H1 (cell line): ENCODE measurements at regions not wholly inside any gene's neighbourhood (a gene's known extent, or its start where the extent isn't known, plus 50 kb on each side); places are given as distances from the start of the nearest gene placed in this dataset.
"Not testable (repeated sequence)": the region's sequence is repeated elsewhere in the genome, so short reads cannot be mapped to it uniquely, and the experiment has no call there.

Experiments used
- CTCF ChIA-PET: fragments of 300-600 bp; sonication (Branson Sonifier 250); formaldehyde crosslinking; loops from one replicate; lab custom pipeline; 2021; ENCODE audit not compliant: partially characterized antibody; lab: Charles Lee
- POLR2A ChIA-PET: fragments of 300-600 bp; sonication (Branson Sonifier 250); formaldehyde crosslinking; loops from one replicate; lab custom pipeline; 2021; ENCODE audit warnings: inconsistent platforms; ENCODE audit not compliant: partially characterized antibody; lab: Charles Lee
- DNase-seq, 2 experiments: peaks; one replicate each; pipeline versions ENCODE4 v3.0.0 to v3.0.0-alpha.2; 2010 to 2022; ENCODE audit warnings: low spot score in 2 of 2, low read depth in 1 of 2, mixed read lengths in 1 of 2
- FAIRE-seq: peaks from 2 replicates; lab custom pipeline; 2011; peaks lifted over from hg19 to GRCh38; lab: Jason Lieb, UNC
- H2AFZ ChIP-seq: 2 replicates; pipeline ENCODE4 v1.8.1; 2012; ENCODE audit warnings: low read length, inconsistent platforms
- H2AK5ac ChIP-seq: 2 replicates; pipeline ENCODE4 v1.6.1; 2013; ENCODE audit warnings: low read depth, low read length
- H2BK120ac ChIP-seq: replicated peaks from 2 replicates; pipeline ENCODE3; 2013; ENCODE audit warnings: low read depth, low read length, inconsistent platforms
- H2BK12ac ChIP-seq: 2 replicates; pipeline ENCODE4 v1.6.1; 2013; ENCODE audit warnings: low read depth, low read length
- H2BK15ac ChIP-seq: 2 replicates; pipeline ENCODE4 v1.6.1; 2013; ENCODE audit warnings: low read length
- H2BK20ac ChIP-seq: 2 replicates; pipeline ENCODE4 v1.6.1; 2013; ENCODE audit warnings: low read length
- H2BK5ac ChIP-seq: 2 replicates; pipeline ENCODE4 v1.6.1; 2013; ENCODE audit warnings: low read depth, low read length
- H3K14ac ChIP-seq: 2 replicates; pipeline ENCODE4 v1.6.1; 2013; ENCODE audit warnings: inconsistent platforms; ENCODE audit not compliant: insufficient read length
- H3K18ac ChIP-seq: 2 replicates; pipeline ENCODE4 v1.6.1; 2013; ENCODE audit warnings: low read length; ENCODE audit errors: extremely low read depth
- H3K23ac ChIP-seq: 2 replicates; pipeline ENCODE4 v1.6.1; 2013; ENCODE audit warnings: inconsistent platforms; ENCODE audit not compliant: insufficient read length
- H3K23me2 ChIP-seq: 2 replicates; pipeline ENCODE4 v1.6.1; 2013; ENCODE audit warnings: low read depth, low read length
- H3K27ac ChIP-seq: 2 replicates; pipeline ENCODE4 v1.6.1; 2011; ENCODE audit warnings: low read depth, low read length, inconsistent platforms
- H3K27me3 ChIP-seq, 4 experiments: replicated peaks in 1 of 4; 1 replicate in 1 of 4; 2 replicates in 3 of 4; pipeline versions ENCODE4 v1.6.1 to v1.8.1; 2011 to 2013; ENCODE audit warnings: low read length in 3 of 4, mild to moderate bottlenecking in 3 of 4, inconsistent platforms in 2 of 4, mixed read lengths in 2 of 4, moderate library complexity in 1 of 4; ENCODE audit not compliant: control insufficient read depth in 3 of 4, insufficient read depth in 3 of 4; ENCODE audit errors: extremely low read depth in 1 of 4
- H3K36me3 ChIP-seq, 4 experiments: 2 replicates each; pipeline versions ENCODE4 v1.6.1 to v1.8.1; 2011 to 2013; ENCODE audit warnings: mild to moderate bottlenecking in 4 of 4, low read length in 3 of 4, moderate library complexity in 2 of 4, control low read depth in 1 of 4, inconsistent platforms in 1 of 4; ENCODE audit not compliant: insufficient read depth in 4 of 4, control insufficient read depth in 2 of 4
- H3K4ac ChIP-seq: replicated peaks from 2 replicates; pipeline ENCODE3; 2013; ENCODE audit warnings: low read length, low read depth, mixed read lengths, inconsistent platforms; ENCODE audit not compliant: insufficient read length
- H3K4me1 ChIP-seq, 4 experiments: replicated peaks in 1 of 4; 1 replicate in 1 of 4; 2 replicates in 3 of 4; pipeline versions ENCODE4 v1.6.1 to v1.8.1; 2011 to 2013; ENCODE audit warnings: low read length in 3 of 4, inconsistent platforms in 2 of 4, mixed read lengths in 1 of 4; ENCODE audit not compliant: insufficient read depth in 4 of 4, control insufficient read depth in 3 of 4
- H3K4me2 ChIP-seq, 2 experiments: 2 replicates each; pipeline versions ENCODE4 v1.6.1 to v1.8.1; 2011 to 2013; ENCODE audit warnings: low read depth in 2 of 2, low read length in 2 of 2, control low read depth in 1 of 2, inconsistent platforms in 1 of 2, mild to moderate bottlenecking in 1 of 2; ENCODE audit not compliant: insufficient read depth in 1 of 2
- H3K4me3 ChIP-seq, 4 experiments: fragments of 200-600, 300-600 bp in 1 of 4; sonication (generic), shearing (Covaris generic), sonication (Bioruptor Twin) in 1 of 4; 2 replicates each; pipeline versions ENCODE4 v1.5.1 to v1.8.1; 2011 to 2016; ENCODE audit warnings: low read length in 4 of 4, low read depth in 3 of 4, control low read depth in 2 of 4, inconsistent platforms in 2 of 4, mild to moderate bottlenecking in 2 of 4, mixed read lengths in 1 of 4, moderate library complexity in 1 of 4; ENCODE audit not compliant: insufficient read depth in 2 of 4; ENCODE audit errors: extremely low read depth in 1 of 4
- H3K56ac ChIP-seq: replicated peaks from 2 replicates; pipeline ENCODE3; 2013; ENCODE audit warnings: low read depth, mild to moderate bottlenecking, mixed read lengths, low read length, inconsistent platforms; ENCODE audit not compliant: insufficient read length
- H3K79me1 ChIP-seq: 2 replicates; pipeline ENCODE4 v1.6.1; 2013; ENCODE audit warnings: low read depth, low read length, control low read depth
- H3K79me2 ChIP-seq, 2 experiments: 2 replicates each; pipeline versions ENCODE4 v1.6.1 to v1.8.1; 2012 to 2013; ENCODE audit warnings: low read length in 2 of 2, mild to moderate bottlenecking in 2 of 2, inconsistent platforms in 1 of 2; ENCODE audit not compliant: insufficient read depth in 2 of 2, control insufficient read depth in 1 of 2
- H3K9ac ChIP-seq, 4 experiments: replicated peaks in 1 of 4; 1 replicate in 1 of 4; 2 replicates in 3 of 4; pipeline versions ENCODE4 v1.6.1 to v1.8.1; 2011 to 2013; ENCODE audit warnings: low read depth in 3 of 4, low read length in 3 of 4, control low read depth in 2 of 4, mild to moderate bottlenecking in 2 of 4, moderate library complexity in 2 of 4, inconsistent platforms in 1 of 4; ENCODE audit errors: extremely low read depth in 1 of 4
- H3K9me3 ChIP-seq, 2 experiments: 2 replicates each; pipeline versions ENCODE4 v1.6.1 to v1.8.1; 2012 to 2013; ENCODE audit warnings: mild to moderate bottlenecking in 2 of 2, moderate library complexity in 2 of 2, control low read depth in 1 of 2, inconsistent platforms in 1 of 2, low read depth in 1 of 2, low read length in 1 of 2, mixed read lengths in 1 of 2; ENCODE audit not compliant: insufficient read depth in 2 of 2
- H4K20me1 ChIP-seq, 2 experiments: replicated peaks in 1 of 2; 2 replicates each; pipeline versions ENCODE3 to v1.8.1; 2011 to 2013; ENCODE audit warnings: inconsistent platforms in 2 of 2, low read length in 2 of 2, mild to moderate bottlenecking in 1 of 2; ENCODE audit not compliant: insufficient read depth in 2 of 2, control insufficient read depth in 1 of 2
- H4K5ac ChIP-seq: 2 replicates; pipeline ENCODE4 v1.6.1; 2013; ENCODE audit warnings: low read length, low read depth, mixed read lengths, inconsistent platforms; ENCODE audit not compliant: insufficient read length
- H4K8ac ChIP-seq: 2 replicates; pipeline ENCODE4 v1.8.0; 2013; ENCODE audit warnings: mild to moderate bottlenecking, moderate library complexity, low read length, inconsistent platforms; ENCODE audit not compliant: insufficient read depth; ENCODE audit errors: extremely low read depth
- H4K91ac ChIP-seq: replicated peaks from 2 replicates; pipeline ENCODE3; 2013; ENCODE audit warnings: low read length, mixed read lengths, inconsistent platforms; ENCODE audit not compliant: insufficient read length
- WGBS, 2 experiments: shearing (Covaris generic) in 1 of 2; methylation state at CpG; one replicate each; pipeline versions ENCODE4 v1.1.6 to v1.1.7; 2013 to 2015; ENCODE audit warnings: low lambda C conversion rate in 2 of 2, mixed read lengths in 2 of 2, inconsistent platforms in 1 of 2, low coverage in 1 of 2, missing lambda C conversion rate in 1 of 2; ENCODE audit not compliant: insufficient replicate concordance in 2 of 2, insufficient coverage in 1 of 2, insufficient read length in 1 of 2; ENCODE audit errors: extremely low coverage in 1 of 2, missing lambda C conversion rate in 1 of 2; 5-methylcytosine and 5-hydroxymethylcytosine counted together

DNA sequence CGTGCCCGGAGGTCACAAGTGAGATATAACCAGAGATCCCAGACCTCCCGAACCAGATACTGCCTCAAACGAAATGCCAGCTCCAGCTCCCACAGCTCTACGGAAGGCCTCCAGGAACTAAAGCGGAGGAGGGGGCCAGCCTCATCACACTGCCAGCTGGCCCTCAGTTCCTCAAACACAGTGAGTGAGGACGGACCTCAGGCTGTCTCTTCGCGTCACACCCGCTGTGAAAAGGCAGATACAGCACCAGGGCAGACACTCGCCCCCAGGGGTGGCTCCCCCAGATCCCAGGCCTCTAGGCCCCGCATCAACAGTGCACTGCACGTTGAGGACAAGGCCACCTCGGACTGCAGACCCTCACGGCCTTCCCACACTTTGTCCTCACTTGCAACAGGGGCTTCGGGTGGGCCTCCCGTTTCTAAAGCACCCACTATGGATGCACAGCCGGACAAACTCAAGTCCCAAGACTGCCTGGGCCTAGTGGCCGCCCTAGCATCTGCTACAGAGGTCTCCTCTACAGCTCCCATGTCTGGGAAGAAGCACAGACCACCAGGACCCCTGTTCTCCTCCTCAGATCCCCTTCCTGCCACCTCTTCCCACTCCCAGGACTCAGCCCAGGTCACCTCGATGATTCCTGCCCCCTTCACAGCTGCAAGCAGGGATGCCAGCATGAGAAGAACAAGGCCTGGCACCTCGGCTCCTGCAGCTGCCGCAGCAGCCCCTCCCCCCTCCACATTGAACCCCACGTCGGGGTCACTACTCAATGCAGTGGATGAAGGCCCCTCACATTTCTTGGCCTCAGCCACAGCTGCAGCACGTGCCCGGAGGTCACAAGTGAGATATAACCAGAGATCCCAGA is 149.3 kb upstream of the C1QTNF3 start:
- H2BK120ac ChIP-seq, H3K79me2 ChIP-seq, H3K14ac ChIP-seq, H2BK5ac ChIP-seq, H3K27ac ChIP-seq, POLR2A ChIA-PET, H4K91ac ChIP-seq, H4K20me1 ChIP-seq, H3K36me3 ChIP-seq, H3K27me3 ChIP-seq, H3K56ac ChIP-seq, H3K23me2 ChIP-seq, FAIRE-seq, H4K5ac ChIP-seq, H3K23ac ChIP-seq, H3K4me2 ChIP-seq, H3K9ac ChIP-seq, H2BK20ac ChIP-seq, H4K8ac ChIP-seq, H3K4me3 ChIP-seq, H3K79me1 ChIP-seq, H2AFZ ChIP-seq, H2AK5ac ChIP-seq, H3K4ac ChIP-seq: not testable (repeated sequence)
- peak in 1 of 2 experiments; percentile 88 for DNase-seq
- WGBS, 2 experiments, result 91% methylated on average over 26 of the region's 26 CpGs; no CpG with 5 or more reads in 1 of the 2 experiments
- Histone ChIP-seq H2BK15ac (0 out of 2 replicates have a peak overlapping the region, but pooled peaks have one; percentile 90), H2BK12ac (peak overlapping the region; percentile 41; the same call in 1 of the 2 replicates), H3K18ac (peak overlapping the region; percentile 36; the same call in 1 of the 2 replicates), H3K9me3 (peaks cover 7 to 14% of the 10 kb centered on the region in 2 experiments; a peak in 3 of 4 replicates), H3K4me1 (peaks cover 2 to 18% (median 6%) of the 10 kb centered on the region in 4 experiments; a peak in 5 of 7 replicates)
- CTCF ChIA-PET, result interaction anchor here (0.6 to 1.1 kb wide), 5 partner anchors 10 to 272 kb away, joined by 3 to 5 read pairs (median 3); no protein-coding TSS in a partner anchor
